ENCODE measurements at regions not wholly inside any gene's neighbourhood (a gene's known extent, or its start where the extent isn't known, plus 50 kb on each side); places are given as distances from the start of the nearest gene placed in this dataset.
A peak's percentile ranks its signal among the peaks of the same experiment; 100 is the strongest.

- H3K9ac ChIP-seq, result no peak overlapping the region
Measured at GRCh38 chr4:89539797-89540711, 232.5 kb upstream of the GPRIN3 start.

GRCh38 chr4:89539374-89539773, 231.8 kb upstream of the GPRIN3 start:
- Histone ChIP-seq H3K36me3 (no peaks in the 10 kb centered on the region), H4K20me1 (no peaks in the 10 kb centered on the region), H3K4me2 (peak overlapping the region in 3 of 11 experiments; percentile 4 to 65 (median 38); a peak in 1 of 22 replicates), H3K27ac (no peak overlapping the region), H3K4me1 (peaks cover 0 to 21% (median 0%) of the 10 kb centered on the region in 10 experiments; a peak in 7 of 20 replicates), H3K9ac (no peak overlapping the region), H3K4me3 (no peak overlapping the region), H3K27me3 (no peaks in the 10 kb centered on the region), H3K9me3 (replicated peaks in 1 of 11) (peaks cover 0 to 13% (median 8%) of the 10 kb centered on the region in 11 experiments; a peak in 13 of 22 replicates)
- TF ChIP-seq Cebpa-rat (IDR thresholded peaks at IDR 0.05), result no peak

More at GRCh38 chr4:89539797-89540711, 232.5 kb upstream of the GPRIN3 start:
- no peak for TF ChIP-seq Cebpa-rat (IDR thresholded peaks at IDR 0.05)
- Histone ChIP-seq H3K27ac (no peak overlapping the region), H3K36me3 (no peaks in the 10 kb centered on the region), H3K4me3 (no peak overlapping the region), H4K20me1 (no peaks in the 10 kb centered on the region), H3K4me1 (peaks cover 0 to 21% (median 0%) of the 10 kb centered on the region in 10 experiments; a peak in 7 of 20 replicates), H3K9me3 (replicated peaks in 1 of 11) (peaks cover 3 to 20% (median 11%) of the 10 kb centered on the region in 11 experiments; a peak in 15 of 22 replicates), H3K4me2 (peak overlapping the region in 4 of 11 experiments; percentile 26 to 65 (median 46); a peak in 7 of 22 replicates), H3K27me3 (no peaks in the 10 kb centered on the region)

GRCh38 chr4:89538886-89539285, 231.3 kb upstream of the GPRIN3 start:
- Histone ChIP-seq H3K4me1 (peaks cover 0 to 21% (median 0%) of the 10 kb centered on the region in 10 experiments; a peak in 7 of 20 replicates), H3K9ac (no peak overlapping the region), H3K27ac (no peak overlapping the region), H4K20me1 (no peaks in the 10 kb centered on the region), H3K9me3 (replicated peaks in 1 of 11) (peaks cover 0 to 12% (median 8%) of the 10 kb centered on the region in 11 experiments; a peak in 11 of 22 replicates), H3K4me3 (no peak overlapping the region), H3K4me2 (no peak overlapping the region), H3K27me3 (no peaks in the 10 kb centered on the region), H3K36me3 (no peaks in the 10 kb centered on the region)
- no peak for TF ChIP-seq Cebpa-rat (IDR thresholded peaks at IDR 0.05)

GRCh38 chr4:89538171-89538570, 230.6 kb upstream of the GPRIN3 start:
- Histone ChIP-seq H4K20me1 (no peaks in the 10 kb centered on the region), H3K9ac (no peak overlapping the region), H3K27ac (no peak overlapping the region), H3K4me3 (no peak overlapping the region), H3K9me3 (replicated peaks in 1 of 11) (peaks cover 0 to 12% (median 8%) of the 10 kb centered on the region in 11 experiments; a peak in 10 of 22 replicates), H3K4me2 (no peak overlapping the region), H3K27me3 (no peaks in the 10 kb centered on the region), H3K4me1 (peaks cover 0 to 21% (median 0%) of the 10 kb centered on the region in 10 experiments; a peak in 7 of 20 replicates), H3K36me3 (no peaks in the 10 kb centered on the region)
- TF ChIP-seq Cebpa-rat (IDR thresholded peaks at IDR 0.05), result no peak

GRCh38 chr4:89537281-89537680, 229.7 kb upstream of the GPRIN3 start:
- Histone ChIP-seq H3K27ac (no peak overlapping the region), H3K9me3 (replicated peaks in 1 of 11) (peaks cover 0 to 6% (median under 1%) of the 10 kb centered on the region in 11 experiments; a peak in 7 of 22 replicates)
- TF ChIP-seq Cebpa-rat (IDR thresholded peaks at IDR 0.05), result no peak

DNA sequence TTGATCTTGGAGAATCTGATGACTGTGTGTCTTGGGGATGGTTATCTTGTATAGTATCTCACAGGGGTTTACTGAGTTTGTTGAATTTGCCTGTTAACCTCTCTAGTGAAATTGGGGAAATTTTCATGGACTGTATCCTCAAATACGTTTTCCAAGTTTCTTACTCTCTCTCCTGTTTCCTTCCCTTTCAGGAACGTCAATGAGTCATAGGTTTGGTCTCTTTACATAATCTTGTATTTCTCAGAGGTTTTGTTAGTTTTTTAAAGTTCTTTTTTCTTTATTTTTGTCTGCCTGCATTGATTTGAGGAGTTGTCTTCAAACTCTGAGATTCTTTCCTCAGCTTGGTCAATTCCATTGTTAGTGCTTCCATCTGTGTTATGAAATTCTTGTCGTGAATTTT, 227.7 kb upstream of the GPRIN3 start:
- H3K27ac ChIP-seq, result no peak overlapping the region
- no peak overlapping the region for H3K4me3 ChIP-seq
- H3K9me3 ChIP-seq (replicated peaks in 1 of 11), result 0 out of 22 replicates have a peak, but pooled peaks cover 0 to 6% (median 0%) of the 10 kb centered on the region in 11 experiments
- H3K27me3 ChIP-seq, result no peaks in the 10 kb centered on the region
- no peaks in the 10 kb centered on the region for H4K20me1 ChIP-seq
- peaks cover 0 to 16% (median 0%) of the 10 kb centered on the region in 10 experiments; a peak in 7 of 20 replicates for H3K4me1 ChIP-seq
- H3K9ac ChIP-seq, result no peak overlapping the region
- TF ChIP-seq Cebpa-rat (IDR thresholded peaks at IDR 0.05), result no peak
- H3K36me3 ChIP-seq, result no peaks in the 10 kb centered on the region
- peak overlapping the region in 2 of 11 experiments; percentile 2 to 20; a peak in 1 of 22 replicates for H3K4me2 ChIP-seq

More at GRCh38 chr4:89537281-89537680, 229.7 kb upstream of the GPRIN3 start:
- H3K4me1 ChIP-seq, result peaks cover 0 to 21% (median 0%) of the 10 kb centered on the region in 10 experiments; a peak in 7 of 20 replicates
- H3K36me3 ChIP-seq, result no peaks in the 10 kb centered on the region
- no peak overlapping the region for H3K4me3 ChIP-seq
- no peak overlapping the region for H3K4me2 ChIP-seq
- H3K9ac ChIP-seq, result no peak overlapping the region
- no peaks in the 10 kb centered on the region for H4K20me1 ChIP-seq
- no peaks in the 10 kb centered on the region for H3K27me3 ChIP-seq

DNA sequence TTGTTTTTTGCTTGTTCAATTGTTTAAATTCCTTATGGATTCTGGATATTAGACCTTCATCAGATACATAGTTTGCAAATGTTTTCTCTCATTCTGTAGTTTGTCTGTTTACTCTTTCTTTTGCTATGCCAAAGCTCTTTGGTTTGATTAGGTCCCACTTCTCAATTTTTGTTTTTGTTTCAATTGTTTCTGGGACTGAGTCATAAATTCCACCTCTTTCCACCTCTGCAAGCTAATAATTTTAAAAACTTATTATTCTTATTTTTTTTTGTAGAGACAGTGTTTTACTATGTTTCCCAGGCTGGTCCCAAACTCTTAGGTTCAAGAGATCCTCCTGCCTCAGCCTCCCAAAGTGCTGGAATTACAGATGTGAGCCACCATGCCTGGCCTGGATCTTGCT, 226.8 kb upstream of the GPRIN3 start:
- Histone ChIP-seq H3K36me3 (no peaks in the 10 kb centered on the region), H3K4me3 (no peak overlapping the region), H3K4me2 (no peak overlapping the region), H3K4me1 (peaks cover 0 to 7% (median 0%) of the 10 kb centered on the region in 10 experiments; a peak in 6 of 20 replicates), H3K27me3 (no peaks in the 10 kb centered on the region), H3K9me3 (replicated peaks in 1 of 11) (0 out of 22 replicates have a peak, but pooled peaks cover 0 to 6% (median 0%) of the 10 kb centered on the region in 11 experiments), H3K9ac (no peak overlapping the region), H4K20me1 (no peaks in the 10 kb centered on the region), H3K27ac (no peak overlapping the region)
- TF ChIP-seq Cebpa-rat (IDR thresholded peaks at IDR 0.05), result no peak

DNA sequence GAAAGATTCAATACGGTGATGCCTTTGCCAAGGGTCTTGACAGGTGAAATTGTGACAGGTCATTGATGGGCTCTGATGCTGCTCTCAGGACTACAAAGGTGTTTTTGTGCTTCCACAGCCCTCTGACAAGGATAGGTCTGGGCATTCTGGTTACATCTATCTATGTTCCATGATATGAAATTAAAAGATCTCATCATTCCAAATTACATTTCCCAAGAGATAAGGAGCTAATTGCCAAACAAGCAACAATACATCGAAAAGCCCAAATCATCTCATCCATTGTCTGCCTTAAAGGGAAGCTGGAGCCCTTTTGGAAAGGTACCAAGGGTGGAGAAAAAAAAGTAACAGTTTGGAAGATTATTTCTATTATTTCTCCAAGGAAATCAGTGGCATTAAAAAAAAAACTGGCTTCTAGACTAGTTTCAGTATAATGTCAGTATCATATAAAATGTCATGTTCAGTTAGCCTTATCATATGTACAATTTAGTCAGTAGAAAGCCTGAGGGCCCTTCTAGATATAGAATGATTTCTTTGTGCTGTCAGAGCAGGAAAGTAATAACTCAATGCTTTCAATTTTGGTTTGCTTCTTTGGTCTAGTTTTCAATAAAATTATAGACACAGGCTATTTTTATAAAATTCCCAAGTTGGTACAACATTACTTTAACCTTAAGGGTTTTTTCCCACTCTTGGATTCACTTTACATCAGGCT, 224.5 kb upstream of the GPRIN3 start:
- Histone ChIP-seq H3K4me3 (no peak overlapping the region), H3K36me3 (no peaks in the 10 kb centered on the region), H3K4me2 (no peak overlapping the region), H3K9me3 (replicated peaks in 1 of 11) (peaks cover 0 to 6% (median 0%) of the 10 kb centered on the region in 11 experiments; a peak in 3 of 22 replicates), H3K4me1 (peaks cover 0 to 14% (median 5%) of the 10 kb centered on the region in 10 experiments; a peak in 10 of 20 replicates), H3K27me3 (no peaks in the 10 kb centered on the region), H4K20me1 (no peaks in the 10 kb centered on the region), H3K9ac (no peak overlapping the region), H3K27ac (no peak overlapping the region)
- TF ChIP-seq Cebpa-rat (IDR thresholded peaks at IDR 0.05), result no peak
